ENCODE measurements at regions not wholly inside any gene's neighbourhood (a gene's known extent, or its start where the extent isn't known, plus 50 kb on each side); places are given as distances from the start of the nearest gene placed in this dataset.

DNA sequence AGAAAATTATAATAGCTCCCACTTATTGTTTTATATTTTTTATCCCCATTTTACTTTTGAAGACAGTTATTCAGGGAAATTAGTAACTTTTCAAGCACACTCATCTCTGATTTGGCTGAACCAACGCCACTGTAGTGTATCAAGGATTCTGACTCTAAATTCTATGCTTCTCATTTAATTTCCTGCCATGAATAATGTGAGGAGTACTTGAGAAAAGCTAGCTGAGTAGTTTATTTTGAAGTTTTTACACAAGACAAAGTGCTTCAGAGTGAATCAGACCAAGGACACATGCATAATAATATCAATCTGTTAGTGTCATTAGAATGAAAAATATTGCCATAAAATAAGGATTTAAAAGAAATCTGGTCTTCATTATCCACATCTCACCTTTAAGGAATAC is 329.9 kb downstream of the SLITRK6 start:
- no TSS peak for BruUV-seq (replicated peaks)
- H3K27ac ChIP-seq (ENCODE audit: low read length): no peak overlapping the region
- H3K9me3 ChIP-seq (ENCODE audit: low read length): no peaks in the 10 kb centered on the region
- DNase-seq (no peak), ATAC-seq (no peak)
- POLR2A ChIA-PET (ENCODE audit: unreplicated experiment): no interaction called here
- H3K9me2 ChIP-seq (replicated peaks; ENCODE audit: low read length): no peaks in the 10 kb centered on the region
- H3F3A ChIP-seq (ENCODE audit: low read length, unreplicated experiment): no peaks in the 10 kb centered on the region
- TF ChIP-seq EZH2phosphoT487 (IDR thresholded peaks at IDR 0.05; ENCODE audit: borderline replicate concordance, low read length): no peak
- TF ChIP-seq, protein P1, sequence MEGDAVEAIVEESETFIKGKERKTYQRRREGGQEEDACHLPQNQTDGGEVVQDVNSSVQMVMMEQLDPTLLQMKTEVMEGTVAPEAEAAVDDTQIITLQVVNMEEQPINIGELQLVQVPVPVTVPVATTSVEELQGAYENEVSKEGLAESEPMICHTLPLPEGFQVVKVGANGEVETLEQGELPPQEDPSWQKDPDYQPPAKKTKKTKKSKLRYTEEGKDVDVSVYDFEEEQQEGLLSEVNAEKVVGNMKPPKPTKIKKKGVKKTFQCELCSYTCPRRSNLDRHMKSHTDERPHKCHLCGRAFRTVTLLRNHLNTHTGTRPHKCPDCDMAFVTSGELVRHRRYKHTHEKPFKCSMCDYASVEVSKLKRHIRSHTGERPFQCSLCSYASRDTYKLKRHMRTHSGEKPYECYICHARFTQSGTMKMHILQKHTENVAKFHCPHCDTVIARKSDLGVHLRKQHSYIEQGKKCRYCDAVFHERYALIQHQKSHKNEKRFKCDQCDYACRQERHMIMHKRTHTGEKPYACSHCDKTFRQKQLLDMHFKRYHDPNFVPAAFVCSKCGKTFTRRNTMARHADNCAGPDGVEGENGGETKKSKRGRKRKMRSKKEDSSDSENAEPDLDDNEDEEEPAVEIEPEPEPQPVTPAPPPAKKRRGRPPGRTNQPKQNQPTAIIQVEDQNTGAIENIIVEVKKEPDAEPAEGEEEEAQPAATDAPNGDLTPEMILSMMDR (conservative IDR thresholded peaks at IDR 0.05; ENCODE audit: low read depth, low read length): no peak
- no peak for TF ChIP-seq EZH2 (IDR thresholded peaks at IDR 0.05; ENCODE audit: low read length, unreplicated experiment)
- H3K79me2 ChIP-seq (ENCODE audit: low read length): no peaks in the 10 kb centered on the region
- intact Hi-C loops (cut with micrococcal nuclease): no loop called here
- no peak overlapping the region for H3K9ac ChIP-seq (ENCODE audit: low read length)
- no peaks in the 10 kb centered on the region for H4K20me1 ChIP-seq (ENCODE audit: low read length)
- H3K4me2 ChIP-seq (ENCODE audit: low read length): no peak overlapping the region
- H3K4me3 ChIP-seq (ENCODE audit: low read length): no peak overlapping the region
- H3K27me3 ChIP-seq (ENCODE audit: low read length): no peaks in the 10 kb centered on the region
- no peak overlapping the region for H2AFZ ChIP-seq (ENCODE audit: low read length)
- H3K4me1 ChIP-seq (ENCODE audit: insufficient read depth, low read length): no peaks in the 10 kb centered on the region
- CTCF ChIA-PET: no interaction called here
- H3K36me3 ChIP-seq (ENCODE audit: low read depth, low read length): no peaks in the 10 kb centered on the region

DNA sequence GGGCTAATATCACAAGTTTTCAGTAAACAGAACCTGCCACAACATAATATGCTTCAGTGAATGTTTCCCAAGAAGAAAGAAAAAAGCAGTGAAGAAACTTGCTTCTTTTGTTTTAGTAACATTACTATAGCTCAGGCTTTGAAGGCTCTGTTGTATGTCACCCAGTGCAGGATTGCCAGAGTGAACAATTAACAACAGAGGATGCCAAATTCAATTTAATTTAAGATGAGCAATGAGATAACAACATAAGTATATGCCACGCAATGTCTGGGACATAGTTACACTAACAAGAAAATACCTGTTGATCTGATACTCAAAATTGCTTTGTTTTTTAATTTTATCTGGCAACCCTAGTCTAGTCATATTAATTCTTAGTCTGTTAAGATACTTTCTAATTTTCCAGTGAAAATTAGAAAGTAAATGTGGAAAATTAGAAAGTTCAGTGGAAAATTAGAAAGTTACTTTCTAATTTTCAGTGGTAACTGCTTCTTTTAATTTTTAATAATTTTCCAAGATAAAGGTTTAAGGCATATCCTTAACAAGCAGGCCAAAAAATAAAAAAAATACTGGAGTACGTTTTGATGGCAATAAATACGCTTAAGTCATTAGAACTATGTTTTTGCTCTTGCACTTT is 336.3 kb downstream of the SLITRK6 start:
- H3K9me3 ChIP-seq (ENCODE audit: low read length): no peaks in the 10 kb centered on the region
- H3K27me3 ChIP-seq (ENCODE audit: low read length): no peaks in the 10 kb centered on the region
- no TSS peak for BruUV-seq (replicated peaks)
- CTCF ChIA-PET: no interaction called here
- H3K79me2 ChIP-seq (ENCODE audit: low read length): no peaks in the 10 kb centered on the region
- H4K20me1 ChIP-seq (ENCODE audit: low read length): no peaks in the 10 kb centered on the region
- H3K4me3 ChIP-seq (ENCODE audit: low read length): no peak overlapping the region
- no peak overlapping the region for H2AFZ ChIP-seq (ENCODE audit: low read length)
- POLR2A ChIA-PET (ENCODE audit: unreplicated experiment): no interaction called here
- no peak for ATAC-seq
- no peaks in the 10 kb centered on the region for H3F3A ChIP-seq (ENCODE audit: low read length, unreplicated experiment)
- no peaks in the 10 kb centered on the region; the same call in 1 of the 2 replicates for H3K36me3 ChIP-seq (ENCODE audit: low read depth, low read length)
- H3K9me2 ChIP-seq (replicated peaks; ENCODE audit: low read length): no peaks in the 10 kb centered on the region
- no peak overlapping the region for H3K4me2 ChIP-seq (ENCODE audit: low read length)
- intact Hi-C loops (cut with micrococcal nuclease): no loop called here
- TF ChIP-seq EZH2phosphoT487 (IDR thresholded peaks at IDR 0.05; ENCODE audit: borderline replicate concordance, low read length) (no peak), EZH2 (IDR thresholded peaks at IDR 0.05; ENCODE audit: low read length, unreplicated experiment) (no peak)
- TF ChIP-seq, protein P1 (conservative IDR thresholded peaks at IDR 0.05; ENCODE audit: low read depth, low read length): no peak
- H3K27ac ChIP-seq (ENCODE audit: low read length): no peak overlapping the region
- no peaks in the 10 kb centered on the region for H3K4me1 ChIP-seq (ENCODE audit: insufficient read depth, low read length)
- DNase-seq: no peak
- no peak overlapping the region for H3K9ac ChIP-seq (ENCODE audit: low read length)

DNA sequence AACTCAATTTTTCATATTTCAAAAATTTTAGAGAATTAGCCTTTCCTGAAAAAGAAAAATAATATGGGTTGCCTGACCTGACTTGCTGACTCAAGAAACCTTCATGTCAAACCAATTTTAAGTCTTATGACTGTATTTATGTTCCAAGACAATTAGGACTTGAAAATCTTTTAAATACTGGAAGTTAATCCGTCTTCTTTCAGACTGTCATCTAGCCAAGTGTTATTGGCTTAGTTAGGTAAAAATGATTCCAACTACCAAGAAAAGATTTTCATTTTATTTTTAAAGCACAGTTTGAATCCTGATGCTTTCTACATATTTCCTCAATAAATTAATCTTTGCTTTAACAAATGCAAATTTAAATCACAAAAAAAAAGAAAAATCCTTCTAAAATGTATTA is 337.6 kb downstream of the SLITRK6 start:
- TF ChIP-seq EZH2 (IDR thresholded peaks at IDR 0.05; ENCODE audit: low read length, unreplicated experiment): no peak
- TF ChIP-seq, protein P1 (conservative IDR thresholded peaks at IDR 0.05; ENCODE audit: low read depth, low read length): no peak
- TF ChIP-seq EZH2phosphoT487 (IDR thresholded peaks at IDR 0.05; ENCODE audit: borderline replicate concordance, low read length): no peak
- H3K9me3 ChIP-seq (ENCODE audit: low read length): no peaks in the 10 kb centered on the region
- no peaks in the 10 kb centered on the region for H3K4me1 ChIP-seq (ENCODE audit: insufficient read depth, low read length)
- no TSS peak for BruUV-seq (replicated peaks)
- ChIA-PET POLR2A (ENCODE audit: unreplicated experiment) (no interaction called here), CTCF (no interaction called here)
- no peak overlapping the region for H3K4me2 ChIP-seq (ENCODE audit: low read length)
- no peaks in the 10 kb centered on the region; the same call in 1 of the 2 replicates for H3K36me3 ChIP-seq (ENCODE audit: low read depth, low read length)
- H3K4me3 ChIP-seq (ENCODE audit: low read length): no peak overlapping the region
- intact Hi-C loops (cut with micrococcal nuclease): no loop called here
- H3K27ac ChIP-seq (ENCODE audit: low read length): no peak overlapping the region
- H3K9me2 ChIP-seq (replicated peaks; ENCODE audit: low read length): no peaks in the 10 kb centered on the region
- H3K9ac ChIP-seq (ENCODE audit: low read length): no peak overlapping the region
- ATAC-seq (no peak), DNase-seq (no peak)
- H2AFZ ChIP-seq (ENCODE audit: low read length): no peak overlapping the region
- H3F3A ChIP-seq (ENCODE audit: low read length, unreplicated experiment): no peaks in the 10 kb centered on the region
- no peaks in the 10 kb centered on the region for H3K79me2 ChIP-seq (ENCODE audit: low read length)
- H3K27me3 ChIP-seq (ENCODE audit: low read length): no peaks in the 10 kb centered on the region
- no peaks in the 10 kb centered on the region for H4K20me1 ChIP-seq (ENCODE audit: low read length)
